Mesothelial cell of epicardium (in vitro differentiated cells): ENCODE measurements at regions not wholly inside any gene's neighbourhood (a gene's known extent, or its start where the extent isn't known, plus 50 kb on each side); places are given as distances from the start of the nearest gene placed in this dataset.
"Not testable (repeated sequence)": the region's sequence is repeated elsewhere in the genome, so short reads cannot be mapped to it uniquely, and the experiment has no call there.

ENCODE experiments used
- DNase-seq, 2 experiments: peaks; one replicate each; pipeline ENCODE4 v3.0.0; 2021; ENCODE audit warnings: low spot score in 2 of 2; ENCODE audit not compliant: unreplicated experiment in 2 of 2
- H3K27ac Mint-ChIP-seq: 2 replicates; pipeline ENCODE4 v1.8.0; 2021; ENCODE audit warnings: mixed read lengths
- H3K27me3 Mint-ChIP-seq: 2 replicates; pipeline ENCODE4 v1.8.0; 2021; ENCODE audit warnings: low read depth, mixed read lengths
- H3K36me3 Mint-ChIP-seq: 2 replicates; pipeline ENCODE4 v1.8.0; 2021; ENCODE audit warnings: mixed read lengths
- H3K4me1 Mint-ChIP-seq: 2 replicates; pipeline ENCODE4 v1.8.0; 2021; ENCODE audit warnings: mixed read lengths
- H3K4me3 Mint-ChIP-seq: 2 replicates; pipeline ENCODE4 v1.8.0; 2021; ENCODE audit warnings: mild to moderate bottlenecking, moderate library complexity, mixed read lengths
- H3K9me3 Mint-ChIP-seq: 2 replicates; pipeline ENCODE4 v1.8.0; 2021; ENCODE audit warnings: mixed read lengths
- CTCF ChIP-seq: fragments of 200-600 bp; sonication (generic); IDR thresholded peaks from one replicate; pipeline ENCODE4 v1.5.0; 2021; ENCODE audit warnings: antibody characterized with exemption; ENCODE audit not compliant: unreplicated experiment

- H3K36me3 Mint-ChIP-seq, H3K4me1 Mint-ChIP-seq, H3K27ac Mint-ChIP-seq, DNase-seq, H3K4me3 Mint-ChIP-seq: not testable (repeated sequence)
- peaks cover 26% of the 10 kb centered on the region for H3K9me3 Mint-ChIP-seq
- H3K27me3 Mint-ChIP-seq, result peaks cover 22% of the 10 kb centered on the region
These were observed 53.1 kb upstream of the TMEM252 start for GRCh38 chr9:68593760-68594159.

GRCh38 chr9:68595868-68596267 lies 55.2 kb upstream of the TMEM252 start:
- H3K4me3 Mint-ChIP-seq, result no peak overlapping the region
- H3K36me3 Mint-ChIP-seq, result no peaks in the 10 kb centered on the region
- H3K4me1 Mint-ChIP-seq, result no peaks in the 10 kb centered on the region
- peaks cover 29% of the 10 kb centered on the region for H3K27me3 Mint-ChIP-seq
- DNase-seq, result no peak
- no peak for TF ChIP-seq CTCF
- H3K9me3 Mint-ChIP-seq, result peaks cover 8% of the 10 kb centered on the region
- H3K27ac Mint-ChIP-seq, result no peak overlapping the region

GRCh38 chr9:68597362-68597997 lies 56.8 kb upstream of the TMEM252 start:
- no peak overlapping the region for H3K4me3 Mint-ChIP-seq
- no peaks in the 10 kb centered on the region for H3K36me3 Mint-ChIP-seq
- H3K9me3 Mint-ChIP-seq, result no peaks in the 10 kb centered on the region
- no peaks in the 10 kb centered on the region for H3K4me1 Mint-ChIP-seq
- DNase-seq, result no peak
- no peak for TF ChIP-seq CTCF
- no peak overlapping the region for H3K27ac Mint-ChIP-seq
- H3K27me3 Mint-ChIP-seq, result peaks cover 36% of the 10 kb centered on the region

GRCh38 chr9:68599826-68600225 lies 59.1 kb upstream of the TMEM252 start:
- Mint-ChIP-seq H3K27ac (no peak overlapping the region), H3K4me1 (no peaks in the 10 kb centered on the region), H3K27me3 (peaks cover 56% of the 10 kb centered on the region), H3K9me3 (no peaks in the 10 kb centered on the region), H3K36me3 (no peaks in the 10 kb centered on the region), H3K4me3 (no peak overlapping the region)
- DNase-seq, result no peak
- TF ChIP-seq CTCF, result no peak

- Mint-ChIP-seq H3K9me3 (no peaks in the 10 kb centered on the region), H3K27me3 (peaks cover 53% of the 10 kb centered on the region), H3K27ac (no peak overlapping the region), H3K4me3 (no peak overlapping the region), H3K4me1 (no peaks in the 10 kb centered on the region), H3K36me3 (no peaks in the 10 kb centered on the region)
- no peak for TF ChIP-seq CTCF
- DNase-seq, result no peak
These were observed 60.4 kb upstream of the TMEM252 start for GRCh38 chr9:68601081-68601480.

- no peaks in the 10 kb centered on the region for H3K36me3 Mint-ChIP-seq
- H3K27me3 Mint-ChIP-seq, result peaks cover 64% of the 10 kb centered on the region
- no peak for TF ChIP-seq CTCF
- no peaks in the 10 kb centered on the region for H3K4me1 Mint-ChIP-seq
- H3K4me3 Mint-ChIP-seq, result no peak overlapping the region
- DNase-seq, result no peak
- H3K9me3 Mint-ChIP-seq, result no peaks in the 10 kb centered on the region
- no peak overlapping the region for H3K27ac Mint-ChIP-seq
These were observed 62.7 kb upstream of the TMEM252 start for GRCh38 chr9:68603371-68603770.
